Smooth muscle cell (in vitro differentiated cells): ENCODE measurements at regions not wholly inside any gene's neighbourhood (a gene's known extent, or its start where the extent isn't known, plus 50 kb on each side); places are given as distances from the start of the nearest gene placed in this dataset.

ENCODE experiments used
- DNase-seq: peaks from one replicate; lab custom pipeline; 2025; ENCODE audit not compliant: unreplicated experiment; lab: John Stamatoyannopoulos, UW
- H2AFZ ChIP-seq: fragments of 200-600 bp; sonication (generic); 2 replicates; pipeline ENCODE4 v1.6.0; 2016; ENCODE audit warnings: antibody characterized with exemption, low read depth, mild to moderate bottlenecking
- H3F3A ChIP-seq: fragments of 200-600 bp; sonication (generic); 2 replicates; pipeline ENCODE4 v1.6.0; 2017; ENCODE audit warnings: antibody characterized with exemption, low read depth
- H3K27ac ChIP-seq: fragments of 200-600 bp; sonication (generic); 2 replicates; pipeline ENCODE4 v1.5.1; 2016; ENCODE audit warnings: low read depth, mild to moderate bottlenecking
- H3K27me3 ChIP-seq: fragments of 200-600 bp; sonication (generic); 2 replicates; pipeline ENCODE4 v1.6.1; 2016; ENCODE audit warnings: low read depth, mild to moderate bottlenecking
- H3K36me3 ChIP-seq: fragments of 200-600 bp; sonication (generic); 2 replicates; pipeline ENCODE4 v1.5.1; 2016; ENCODE audit warnings: low read depth
- H3K4me1 ChIP-seq: fragments of 200-600 bp; sonication (generic); 2 replicates; pipeline ENCODE4 v1.5.1; 2016; ENCODE audit warnings: low read depth
- H3K4me2 ChIP-seq: fragments of 200-600 bp; sonication (generic); 2 replicates; pipeline ENCODE4 v1.6.0; 2016; ENCODE audit warnings: mild to moderate bottlenecking
- H3K4me3 ChIP-seq: fragments of 200-600 bp; sonication (generic); 2 replicates; pipeline ENCODE4 v1.5.1; 2016; ENCODE audit warnings: mild to moderate bottlenecking
- H3K79me2 ChIP-seq: fragments of 200-600 bp; sonication (generic); 2 replicates; pipeline ENCODE4 v1.6.0; 2016; ENCODE audit warnings: low read depth, mild to moderate bottlenecking
- H3K9ac ChIP-seq: fragments of 200-600 bp; sonication (generic); 2 replicates; pipeline ENCODE4 v1.6.0; 2016; ENCODE audit warnings: low read depth
- H3K9me3 ChIP-seq: fragments of 200-600 bp; sonication (generic); replicated peaks from 2 replicates; pipeline ENCODE4 v1.5.1; 2016; ENCODE audit warnings: low read depth
- H4K20me1 ChIP-seq: fragments of 200-600 bp; sonication (generic); 2 replicates; pipeline ENCODE4 v1.6.0; 2016; ENCODE audit warnings: low read depth
- WGBS: methylation state at CpG from one replicate; pipeline ENCODE4 v1.1.7; 2016; ENCODE audit warnings: low lambda C conversion rate; 5-methylcytosine and 5-hydroxymethylcytosine counted together
- TF ChIP-seq, protein P1 (sequence below): fragments of 200-600 bp; sonication (generic); IDR thresholded peaks from 2 replicates; pipeline ENCODE4 v1.5.1; 2017; ENCODE audit warnings: borderline replicate concordance, mild to moderate bottlenecking, antibody characterized with exemption; ENCODE audit not compliant: insufficient read depth, poor library complexity, severe bottlenecking

DNA sequence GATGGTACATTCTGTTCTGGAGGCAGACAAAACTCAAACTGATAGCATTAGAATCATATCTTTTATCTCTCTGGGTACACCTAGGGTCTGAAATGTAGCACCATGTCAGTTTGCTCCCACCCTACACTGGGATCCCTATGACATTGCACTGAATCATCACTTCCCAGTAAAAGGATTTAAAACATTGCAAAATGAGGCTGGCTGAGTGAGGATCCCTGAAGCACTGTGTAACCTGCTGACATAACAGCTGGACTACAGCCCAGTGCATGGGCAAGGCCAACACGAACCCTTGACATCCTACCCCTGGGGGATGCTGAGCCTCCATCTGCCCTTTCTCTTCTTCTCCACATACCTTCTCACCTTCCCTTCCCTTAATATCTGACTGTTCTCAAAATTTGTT is 253.2 kb downstream of the TTC32 start:
- no peaks in the 10 kb centered on the region for H3K36me3 ChIP-seq
- H3K4me1 ChIP-seq: no peaks in the 10 kb centered on the region
- TF ChIP-seq, protein P1, sequence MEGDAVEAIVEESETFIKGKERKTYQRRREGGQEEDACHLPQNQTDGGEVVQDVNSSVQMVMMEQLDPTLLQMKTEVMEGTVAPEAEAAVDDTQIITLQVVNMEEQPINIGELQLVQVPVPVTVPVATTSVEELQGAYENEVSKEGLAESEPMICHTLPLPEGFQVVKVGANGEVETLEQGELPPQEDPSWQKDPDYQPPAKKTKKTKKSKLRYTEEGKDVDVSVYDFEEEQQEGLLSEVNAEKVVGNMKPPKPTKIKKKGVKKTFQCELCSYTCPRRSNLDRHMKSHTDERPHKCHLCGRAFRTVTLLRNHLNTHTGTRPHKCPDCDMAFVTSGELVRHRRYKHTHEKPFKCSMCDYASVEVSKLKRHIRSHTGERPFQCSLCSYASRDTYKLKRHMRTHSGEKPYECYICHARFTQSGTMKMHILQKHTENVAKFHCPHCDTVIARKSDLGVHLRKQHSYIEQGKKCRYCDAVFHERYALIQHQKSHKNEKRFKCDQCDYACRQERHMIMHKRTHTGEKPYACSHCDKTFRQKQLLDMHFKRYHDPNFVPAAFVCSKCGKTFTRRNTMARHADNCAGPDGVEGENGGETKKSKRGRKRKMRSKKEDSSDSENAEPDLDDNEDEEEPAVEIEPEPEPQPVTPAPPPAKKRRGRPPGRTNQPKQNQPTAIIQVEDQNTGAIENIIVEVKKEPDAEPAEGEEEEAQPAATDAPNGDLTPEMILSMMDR: no peak
- DNase-seq: no peak
- H3K4me3 ChIP-seq: no peak overlapping the region
- no peak overlapping the region for H3K9ac ChIP-seq
- no peak overlapping the region for H2AFZ ChIP-seq
- no peaks in the 10 kb centered on the region for H3K9me3 ChIP-seq
- H4K20me1 ChIP-seq: no peaks in the 10 kb centered on the region
- no peak overlapping the region for H3K27ac ChIP-seq
- H3K27me3 ChIP-seq: peaks cover 4% of the 10 kb centered on the region
- H3K4me2 ChIP-seq: no peak overlapping the region
- WGBS: 40% methylated on average over 1 of the region's 1 CpG
- no peaks in the 10 kb centered on the region for H3K79me2 ChIP-seq
- H3F3A ChIP-seq: peaks cover 5% of the 10 kb centered on the region

DNA sequence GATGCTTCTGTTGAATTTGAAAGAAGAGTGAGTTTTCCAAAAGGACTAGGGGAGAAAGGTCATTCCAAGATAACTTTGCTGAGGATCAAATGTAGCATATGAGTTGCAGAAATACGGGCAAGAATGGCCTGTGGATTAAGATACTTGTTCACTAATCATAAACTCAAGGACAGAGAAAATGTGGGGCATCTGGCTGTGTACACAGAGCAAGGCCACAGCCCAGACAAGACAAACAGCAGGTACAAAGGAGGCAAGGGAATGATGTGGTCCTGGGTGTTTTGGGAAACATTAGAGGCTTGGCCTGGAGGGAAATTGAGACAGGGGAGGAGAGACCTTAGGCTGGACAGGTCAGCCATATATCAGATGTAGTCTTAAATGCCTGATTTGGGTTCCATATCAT is 254.8 kb downstream of the TTC32 start:
- 96% methylated on average over 1 of the region's 1 CpG for WGBS
- Histone ChIP-seq H3K79me2 (no peaks in the 10 kb centered on the region), H3F3A (peaks cover 5% of the 10 kb centered on the region), H3K4me3 (no peak overlapping the region), H2AFZ (no peak overlapping the region), H3K27ac (no peak overlapping the region), H3K4me1 (no peaks in the 10 kb centered on the region), H3K36me3 (no peaks in the 10 kb centered on the region), H3K27me3 (peaks cover 17% of the 10 kb centered on the region), H3K4me2 (no peak overlapping the region), H3K9ac (no peak overlapping the region), H3K9me3 (no peaks in the 10 kb centered on the region), H4K20me1 (no peaks in the 10 kb centered on the region)
- TF ChIP-seq, protein P1: no peak
- no peak for DNase-seq

DNA sequence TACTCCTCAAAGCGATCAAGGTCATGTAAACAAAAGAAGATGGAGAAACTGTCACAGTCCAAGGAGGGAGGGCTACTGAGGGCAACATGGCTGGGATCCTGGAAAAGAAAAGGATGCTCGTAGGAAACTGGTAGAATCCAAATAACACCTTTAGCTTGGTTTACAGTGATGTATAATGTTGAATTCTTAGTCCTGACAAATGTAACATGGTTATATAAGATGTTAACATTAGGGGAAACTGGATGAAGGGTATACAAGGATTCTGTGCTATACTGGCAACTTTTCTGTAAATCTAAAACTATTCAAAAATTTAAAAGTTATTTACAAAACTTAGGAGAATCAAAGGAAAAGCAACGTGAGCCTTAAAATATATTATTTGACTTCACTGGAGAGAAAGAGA is 257.0 kb downstream of the TTC32 start:
- Histone ChIP-seq H3K4me2 (no peak overlapping the region), H3F3A (peaks cover 5% of the 10 kb centered on the region), H3K4me1 (no peaks in the 10 kb centered on the region), H4K20me1 (no peaks in the 10 kb centered on the region), H3K9ac (no peak overlapping the region), H3K9me3 (no peaks in the 10 kb centered on the region), H3K79me2 (no peaks in the 10 kb centered on the region), H3K27ac (no peak overlapping the region), H3K27me3 (peaks cover 24% of the 10 kb centered on the region), H3K36me3 (no peaks in the 10 kb centered on the region), H3K4me3 (no peak overlapping the region), H2AFZ (no peak overlapping the region)
- no peak for DNase-seq
- WGBS: 89% methylated on average over 3 of the region's 3 CpGs
- TF ChIP-seq, protein P1: no peak

DNA sequence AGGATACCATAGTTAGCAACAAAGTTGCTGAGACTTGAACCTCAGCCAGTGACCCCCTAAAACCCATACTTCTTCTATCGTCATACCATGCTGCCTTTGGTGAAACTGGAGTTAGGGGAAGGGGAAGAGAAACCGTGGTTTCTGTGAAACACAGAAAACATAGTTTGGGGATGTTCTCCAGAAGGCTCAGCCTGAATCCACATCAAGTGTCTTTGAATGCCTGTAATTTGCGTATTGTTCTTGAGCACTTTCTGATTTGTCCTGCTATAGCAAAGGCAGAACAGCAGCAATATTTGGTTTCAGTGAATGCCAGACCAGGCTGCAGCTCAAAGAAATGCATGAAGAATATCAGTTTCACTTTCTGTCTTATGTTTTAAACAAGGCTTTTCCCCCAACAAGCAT is 258.7 kb downstream of the TTC32 start:
- Histone ChIP-seq H3K9me3 (no peaks in the 10 kb centered on the region), H3F3A (no peaks in the 10 kb centered on the region), H3K4me3 (no peak overlapping the region), H3K27ac (no peak overlapping the region), H3K9ac (no peak overlapping the region), H3K4me2 (no peak overlapping the region), H3K4me1 (no peaks in the 10 kb centered on the region), H3K36me3 (no peaks in the 10 kb centered on the region), H2AFZ (no peak overlapping the region), H3K27me3 (peaks cover 24% of the 10 kb centered on the region), H3K79me2 (no peaks in the 10 kb centered on the region), H4K20me1 (no peaks in the 10 kb centered on the region)
- no peak for DNase-seq
- WGBS: 82% methylated on average over 3 of the region's 3 CpGs
- TF ChIP-seq, protein P1: no peak
